HG02678 (cell line): ENCODE measurements at regions not wholly inside any gene's neighbourhood (a gene's known extent, or its start where the extent isn't known, plus 50 kb on each side); places are given as distances from the start of the nearest gene placed in this dataset.
A peak's percentile ranks its signal among the peaks of the same experiment; 100 is the strongest.
"Not testable (repeated sequence)": the region's sequence is repeated elsewhere in the genome, so short reads cannot be mapped to it uniquely, and the experiment has no call there.

Source experiments
- ATAC-seq: cut with Tn5 transposase; IDR thresholded peaks from one replicate; pipeline ENCODE4 v1.9.1; 2021; ENCODE audit warnings: mild to moderate bottlenecking, moderate library complexity; ENCODE audit not compliant: unreplicated experiment

DNA sequence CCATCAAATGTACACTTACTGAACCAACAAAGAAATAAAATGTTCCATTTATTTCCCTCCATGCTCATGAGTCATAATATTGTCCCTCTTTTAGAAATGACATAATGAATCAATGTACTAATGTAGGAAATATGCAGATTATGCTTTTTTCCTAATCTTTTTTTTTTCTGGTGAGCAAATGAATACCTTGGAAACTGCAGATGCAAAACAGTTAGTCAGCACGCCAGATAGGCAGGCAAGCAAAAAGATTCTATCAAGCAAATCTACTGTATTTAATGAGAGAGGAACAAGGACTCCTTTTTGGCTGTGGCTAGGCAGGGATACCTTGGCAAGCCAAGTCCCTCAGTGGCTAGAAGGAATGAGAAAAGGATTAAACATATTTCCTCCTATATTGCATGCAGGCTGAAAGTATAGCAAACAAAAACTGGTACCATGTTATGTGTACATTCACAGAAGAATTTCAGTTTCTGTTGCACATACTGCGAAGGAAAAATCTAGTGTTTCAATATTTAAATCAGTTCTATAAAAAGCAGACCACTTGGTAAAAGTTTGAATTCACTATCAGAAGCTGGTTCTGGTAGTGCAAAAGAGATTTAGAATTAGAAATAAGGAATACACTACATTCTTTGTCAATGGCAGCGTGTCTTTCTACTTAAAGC, 605.4 kb downstream of the TLE1 start:
- peak; percentile 64 for ATAC-seq

DNA sequence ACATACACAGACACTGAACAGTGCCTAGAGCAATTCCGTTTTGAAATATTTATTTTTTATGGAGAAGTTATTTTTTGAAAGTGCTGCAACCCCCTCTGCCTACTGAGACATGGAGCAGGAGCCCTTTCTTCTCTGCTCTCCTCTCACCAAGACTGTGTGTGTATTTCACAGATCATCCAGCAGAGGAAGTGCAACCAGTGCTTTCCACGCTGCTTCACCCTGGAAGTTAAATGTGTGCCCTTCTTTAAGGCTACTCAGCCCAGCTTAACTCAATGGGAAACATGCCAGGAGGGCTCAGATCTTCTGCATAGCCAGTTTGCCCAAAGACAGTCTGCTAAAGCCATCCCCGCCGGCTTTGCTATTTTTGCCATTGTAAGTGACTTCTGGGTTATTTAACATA, 606.3 kb downstream of the TLE1 start:
- ATAC-seq, result no peak

DNA sequence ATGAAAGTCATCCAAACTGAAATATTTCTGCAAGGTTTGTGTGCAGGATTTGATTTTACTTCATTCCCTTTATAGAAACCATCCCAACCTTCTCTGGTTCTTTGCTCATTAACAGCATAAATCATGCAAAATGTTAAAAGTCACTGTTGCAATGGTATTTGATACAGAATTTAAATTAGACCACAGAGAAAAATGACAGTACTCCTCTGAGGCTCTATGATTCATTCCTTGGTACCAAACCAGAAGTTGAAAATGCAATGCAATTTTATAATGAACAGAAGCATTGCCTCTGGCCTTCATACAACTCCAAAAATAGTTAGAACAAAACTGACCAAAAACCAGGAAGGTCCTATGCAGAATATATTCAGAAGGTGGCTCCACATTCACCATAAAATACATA, 607.1 kb downstream of the TLE1 start:
- ATAC-seq, result no peak

DNA sequence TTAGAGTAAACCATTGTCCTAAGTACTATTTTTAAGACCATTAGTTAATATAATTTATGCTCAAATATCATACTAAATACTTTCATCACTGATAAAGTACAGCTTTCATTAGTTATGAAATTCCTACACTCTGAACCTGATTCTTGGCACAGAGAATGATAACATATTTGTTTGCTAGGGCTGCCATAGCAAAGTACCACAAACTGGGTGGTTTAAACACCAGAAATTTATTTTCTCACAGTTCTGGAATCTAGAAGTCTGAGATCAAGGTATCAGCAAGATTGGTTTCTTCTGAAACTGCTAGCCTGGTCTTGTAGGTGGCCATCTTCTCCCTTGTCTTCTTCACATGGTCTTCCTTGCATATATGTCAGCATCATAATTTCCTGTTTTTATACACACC, 608.4 kb downstream of the TLE1 start:
- ATAC-seq, result no peak

DNA sequence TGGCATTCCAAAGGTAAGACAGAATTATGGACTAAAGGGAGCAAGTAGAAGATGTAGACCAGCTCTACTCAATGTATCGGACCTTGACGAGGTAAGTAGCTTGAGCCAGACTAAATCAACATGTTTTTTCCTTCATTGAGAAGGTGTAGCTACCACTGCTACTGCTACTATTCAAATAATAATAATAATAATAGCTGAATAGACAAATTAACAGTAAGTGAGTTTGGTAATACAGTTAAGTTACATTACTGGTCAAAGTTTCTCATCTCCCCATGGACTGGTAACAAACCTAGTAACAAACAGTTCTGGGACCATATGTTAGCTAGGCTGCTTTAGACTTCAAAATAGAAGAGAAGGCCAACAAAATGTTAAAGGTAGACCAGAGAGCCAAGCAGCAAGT, 609.2 kb downstream of the TLE1 start:
- ATAC-seq, result no peak

DNA sequence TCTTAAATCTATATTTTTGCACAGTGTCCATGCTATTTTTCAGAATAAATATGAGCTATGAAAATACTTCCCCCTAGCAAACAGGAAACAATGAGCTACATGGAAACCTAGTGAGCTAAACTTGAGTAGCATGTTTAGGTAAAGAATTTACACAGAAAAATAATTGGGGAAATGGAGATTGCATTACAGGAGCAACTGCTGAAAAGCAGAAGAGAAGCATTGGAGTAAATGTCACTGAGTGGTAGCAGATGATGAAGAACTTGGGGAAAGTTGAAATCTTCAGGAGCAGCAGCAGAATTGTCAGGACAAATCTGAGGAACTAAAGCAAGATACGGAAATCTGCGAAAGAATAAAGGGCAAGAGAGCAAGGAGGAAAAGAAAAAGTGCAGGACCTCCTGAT, 610.3 kb downstream of the TLE1 start:
- ATAC-seq, result no peak

DNA sequence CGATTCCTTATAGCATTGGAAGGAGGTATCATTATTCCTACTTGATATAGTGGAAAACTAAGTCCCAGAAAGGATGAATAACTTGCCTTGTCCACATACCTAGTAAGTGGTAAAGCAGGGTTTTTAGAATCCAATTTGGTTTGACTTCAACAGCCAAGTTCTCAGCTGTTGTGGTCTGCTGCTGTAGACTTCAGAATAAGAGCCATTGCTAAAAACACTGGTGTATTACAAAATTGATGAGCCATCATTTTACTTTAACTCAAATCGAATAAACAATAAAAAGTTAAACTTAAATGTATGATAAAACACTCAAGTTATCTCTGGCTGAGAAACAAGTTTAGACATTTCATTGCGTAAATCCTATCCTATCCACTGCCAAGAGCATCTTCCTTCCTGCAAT, 610.8 kb downstream of the TLE1 start:
- no peak for ATAC-seq

DNA sequence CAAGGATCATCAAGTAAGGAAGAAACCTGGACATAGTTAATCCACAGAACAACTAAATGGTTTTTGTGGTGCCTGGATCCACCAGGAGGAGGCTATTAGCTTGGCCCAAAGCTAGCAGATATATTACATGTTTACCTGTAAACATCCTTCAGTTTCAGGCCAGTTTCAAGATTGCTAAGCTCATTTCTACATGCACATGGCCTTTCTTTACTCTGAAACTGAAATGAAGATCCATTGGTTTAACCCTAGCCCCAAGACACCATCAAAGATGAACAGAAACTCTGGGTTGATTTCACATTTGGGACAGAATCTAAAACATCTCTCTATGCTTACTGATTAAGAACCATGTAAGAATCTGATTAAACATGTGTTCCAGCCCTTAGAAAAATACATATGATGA, 611.8 kb downstream of the TLE1 start:
- ATAC-seq, result no peak

DNA sequence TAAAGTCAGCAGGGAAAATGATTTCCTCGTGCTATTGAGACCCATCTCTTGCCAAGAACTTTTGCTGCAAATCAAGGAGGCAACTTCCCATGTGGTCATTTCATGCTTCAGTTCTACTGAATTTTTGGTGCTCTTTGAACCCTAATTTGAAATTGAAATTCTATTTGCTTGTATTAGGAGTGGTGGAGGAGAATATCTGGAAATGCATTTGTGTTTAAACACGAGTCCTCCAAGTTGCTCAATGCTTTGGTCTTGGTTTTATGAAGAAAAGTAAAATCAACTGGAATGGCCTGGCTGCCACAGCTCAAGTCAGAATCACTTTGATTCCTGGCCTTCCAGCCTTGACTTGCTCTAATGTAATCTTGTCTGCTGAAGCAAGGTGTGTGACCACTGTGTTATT, 613.2 kb downstream of the TLE1 start:
- no peak for ATAC-seq

DNA sequence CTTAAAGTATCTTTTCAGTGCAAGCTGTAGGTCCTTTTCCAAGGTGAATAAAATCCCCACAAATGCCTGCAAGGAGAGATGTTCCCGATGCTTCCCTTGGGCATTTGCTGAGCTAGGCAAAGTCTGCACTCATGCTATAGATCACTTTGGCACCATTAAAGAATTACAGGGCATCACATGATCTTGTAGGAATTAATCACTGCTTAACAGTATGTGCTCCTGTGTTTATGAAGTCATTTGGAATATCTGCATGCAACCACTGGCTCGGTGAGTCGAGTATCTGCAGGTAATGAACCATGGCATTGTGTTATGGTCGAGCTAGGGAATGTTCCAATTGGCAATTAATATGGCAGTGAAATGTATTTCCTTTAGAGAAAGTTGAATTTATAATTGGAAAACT, 615.1 kb downstream of the TLE1 start:
- ATAC-seq, result no peak

DNA sequence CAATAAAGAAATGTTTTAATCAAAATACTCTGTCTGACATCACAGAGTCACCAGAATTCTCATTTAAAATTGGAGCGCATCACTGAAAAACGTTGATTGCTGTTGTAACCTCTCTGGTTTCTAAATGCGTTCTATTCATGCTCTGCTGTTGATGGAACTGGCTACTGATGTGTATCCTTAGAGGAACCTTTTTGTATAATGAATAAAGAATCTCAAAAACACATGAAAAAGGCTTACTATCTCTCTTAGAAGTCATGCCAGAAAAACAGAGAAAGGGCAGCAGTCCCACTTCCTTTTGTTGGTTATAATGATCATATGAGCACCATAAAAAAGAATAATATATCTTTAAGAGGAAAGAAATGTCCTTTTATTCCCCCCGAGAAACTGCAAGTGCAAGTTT, 615.5 kb downstream of the TLE1 start:
- ATAC-seq, result no peak

DNA sequence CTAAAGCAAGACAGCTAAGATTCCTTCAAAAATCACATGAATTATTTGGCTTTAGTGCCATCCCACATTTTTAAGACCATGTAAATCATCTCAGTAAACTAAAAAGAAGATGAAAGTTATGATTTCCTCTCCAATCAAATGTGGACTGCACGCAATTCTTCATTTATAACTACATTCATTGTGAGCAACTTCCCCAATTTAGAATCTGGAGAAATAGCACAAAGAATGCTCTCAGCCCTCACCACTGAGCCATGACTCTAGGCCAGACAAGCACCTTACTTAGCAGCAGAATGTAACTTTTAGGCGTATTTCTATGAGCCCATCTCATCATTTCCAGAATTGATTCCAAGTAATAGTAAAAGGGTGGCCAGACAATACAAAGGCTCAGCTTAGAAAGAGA, 616.6 kb downstream of the TLE1 start:
- no peak for ATAC-seq

DNA sequence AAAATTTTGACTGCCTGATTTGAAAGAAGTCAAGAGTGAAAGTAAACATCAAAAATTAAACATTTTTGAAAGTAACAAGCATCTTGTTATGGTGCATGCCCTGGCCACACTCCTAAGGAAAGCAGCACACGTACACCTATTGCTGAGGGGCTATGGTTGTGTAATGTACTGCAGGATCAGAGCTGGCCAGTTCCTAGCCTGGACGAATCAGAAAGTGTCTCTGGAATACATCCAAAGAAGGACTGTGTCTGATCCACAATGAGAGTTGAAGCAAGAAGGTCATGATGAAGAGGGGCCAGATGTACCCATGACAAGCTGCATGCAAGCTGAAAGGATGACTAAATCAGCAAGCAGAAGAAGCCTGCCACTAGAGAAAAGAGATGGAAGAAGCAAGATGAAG, 618.2 kb downstream of the TLE1 start:
- ATAC-seq, result no peak

DNA sequence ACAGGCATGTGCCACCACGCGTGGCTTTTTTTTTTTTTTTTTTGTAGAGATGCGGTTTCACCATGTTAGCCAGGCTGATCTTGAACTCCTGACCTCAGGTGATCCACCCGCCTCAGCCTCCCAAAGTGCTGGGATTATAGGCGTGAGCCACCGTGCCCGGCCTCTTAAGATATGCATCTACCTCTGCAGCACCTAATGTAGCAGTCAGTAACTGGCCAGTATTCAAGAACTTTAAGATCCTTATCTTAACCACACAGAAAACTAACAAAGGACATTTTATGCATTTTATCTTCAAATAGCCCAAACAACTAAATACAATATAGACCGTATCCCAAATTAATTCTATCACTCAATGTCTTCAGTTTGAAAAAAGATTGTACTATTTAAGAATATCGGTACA, 618.7 kb downstream of the TLE1 start:
- ATAC-seq, result no peak

DNA sequence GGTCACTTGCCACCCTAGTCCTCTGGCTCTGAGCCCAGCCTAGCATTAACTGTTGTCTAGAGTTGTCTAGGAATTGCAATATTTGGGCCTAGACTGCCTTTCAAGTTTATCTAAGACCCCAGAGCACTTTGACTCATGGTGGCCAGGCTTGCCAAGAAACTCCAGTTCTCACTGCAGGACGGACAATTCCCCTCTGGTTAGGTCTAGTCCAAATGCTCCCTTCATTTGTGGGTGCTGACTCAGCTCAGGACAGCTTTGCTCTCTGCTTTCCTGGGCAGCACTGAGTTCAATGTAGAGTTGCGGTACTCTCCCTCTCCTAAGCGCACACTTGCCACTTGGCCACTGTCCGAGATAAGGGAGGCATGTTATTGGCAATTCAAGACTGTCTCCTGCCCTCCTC, 619.4 kb downstream of the TLE1 start:
- ATAC-seq, result no peak

DNA sequence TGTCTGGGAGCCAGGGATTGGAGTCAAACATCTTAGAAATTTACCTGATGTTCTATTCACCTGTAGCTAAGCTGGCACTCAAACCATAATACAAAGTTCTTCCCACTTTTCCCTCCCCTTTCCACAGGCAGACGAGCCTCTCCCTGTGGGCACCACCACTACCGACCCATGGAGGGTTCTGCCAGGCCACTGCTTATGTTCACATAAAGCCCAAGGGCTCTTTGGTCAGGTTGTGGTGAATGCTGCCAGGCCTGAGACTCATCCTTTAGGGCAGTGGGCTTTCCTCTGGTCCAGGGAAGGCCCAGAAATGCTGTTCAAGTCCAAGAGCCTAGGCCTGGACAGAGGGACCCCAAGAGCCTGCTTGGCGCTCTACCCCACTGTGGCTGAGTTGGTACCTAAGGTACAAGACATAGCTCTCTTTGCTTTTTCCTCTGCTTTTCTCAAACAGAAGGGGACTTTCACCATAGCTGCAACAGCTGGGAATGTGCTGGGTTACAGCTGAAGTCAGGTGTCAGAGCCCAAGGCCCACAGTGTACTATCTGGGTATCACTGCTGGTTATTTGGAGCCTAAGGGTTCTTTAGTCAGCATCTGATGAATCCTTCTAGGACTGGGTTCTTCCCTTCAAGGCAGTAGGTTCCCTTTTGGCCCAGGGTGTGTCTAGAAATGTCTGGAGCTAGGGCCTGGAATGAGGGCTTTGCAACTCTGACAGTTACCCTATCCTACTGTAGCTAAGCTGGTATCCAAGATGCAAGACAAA, 620.1 kb downstream of the TLE1 start:
- no peak for ATAC-seq

DNA sequence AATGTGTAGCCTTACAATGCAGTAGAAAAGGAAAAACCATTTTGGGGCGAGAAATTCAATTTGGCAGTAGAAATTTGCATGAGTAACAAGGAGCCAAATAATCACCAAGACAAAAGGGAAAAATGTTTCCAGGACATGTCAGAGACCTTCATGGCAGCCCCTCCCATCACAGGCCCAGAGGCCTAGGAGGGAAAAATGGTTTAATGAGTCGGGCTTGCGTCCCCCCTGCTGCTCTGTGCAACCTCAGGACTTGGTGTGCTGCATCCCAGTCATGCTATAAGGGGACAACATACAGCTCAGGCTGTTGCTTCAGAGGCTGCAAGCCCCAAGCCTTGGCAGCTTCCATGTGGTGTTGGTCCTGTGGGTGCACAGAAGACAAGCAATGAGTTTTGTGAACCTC, 626.4 kb downstream of the TLE1 start:
- ATAC-seq, result not testable (repeated sequence)

DNA sequence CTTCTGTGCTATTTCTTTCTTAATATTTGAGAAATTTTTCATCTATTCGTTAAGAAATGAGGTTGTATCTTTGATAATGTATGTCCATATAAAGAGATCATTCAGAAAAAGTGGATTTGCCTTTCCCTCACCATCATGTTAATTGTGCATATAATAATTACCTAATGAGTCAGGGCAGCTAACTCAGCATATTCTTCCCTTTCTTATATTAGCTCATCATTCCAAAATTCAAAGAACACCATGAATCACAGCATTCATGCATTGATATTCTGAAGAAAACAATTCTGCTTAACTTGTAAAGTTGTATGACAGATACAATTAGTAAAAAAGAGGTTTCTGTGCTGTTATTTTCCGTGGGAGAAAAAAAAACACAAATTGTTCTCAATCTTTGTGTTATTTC, 630.6 kb downstream of the TLE1 start:
- no peak for ATAC-seq

DNA sequence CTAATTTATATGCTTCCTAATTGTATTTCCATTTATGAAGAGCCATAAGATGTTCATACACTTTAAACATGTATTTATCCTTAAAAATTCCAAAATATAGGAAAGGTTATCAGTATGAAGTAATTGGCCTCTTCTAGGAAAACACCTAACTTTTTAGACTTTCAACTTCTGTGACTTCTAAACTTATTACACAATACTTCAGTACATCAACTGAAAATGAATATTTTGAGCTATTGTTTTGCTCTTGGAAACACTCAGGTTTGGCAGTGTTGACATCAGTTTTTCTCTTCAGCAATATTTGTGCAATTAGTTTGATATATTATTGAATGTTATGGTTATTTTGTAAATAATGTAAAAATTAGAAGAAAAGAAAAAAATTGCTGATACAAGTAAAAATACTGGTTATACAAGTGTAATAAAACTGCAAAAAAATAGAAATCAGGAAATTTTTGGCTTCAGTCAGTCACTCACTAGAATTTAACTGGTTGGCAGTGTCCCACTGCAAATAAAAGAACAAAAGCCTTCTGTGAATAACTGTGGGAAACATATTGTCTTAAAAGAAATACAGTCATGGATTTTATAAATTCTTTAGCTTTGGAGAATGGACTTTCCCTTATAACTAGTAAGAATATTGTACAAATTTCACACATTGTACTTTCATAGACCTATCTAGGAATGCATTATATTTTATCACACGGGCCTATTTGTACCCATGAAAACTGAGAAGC, 635.9 kb downstream of the TLE1 start:
- ATAC-seq, result no peak

DNA sequence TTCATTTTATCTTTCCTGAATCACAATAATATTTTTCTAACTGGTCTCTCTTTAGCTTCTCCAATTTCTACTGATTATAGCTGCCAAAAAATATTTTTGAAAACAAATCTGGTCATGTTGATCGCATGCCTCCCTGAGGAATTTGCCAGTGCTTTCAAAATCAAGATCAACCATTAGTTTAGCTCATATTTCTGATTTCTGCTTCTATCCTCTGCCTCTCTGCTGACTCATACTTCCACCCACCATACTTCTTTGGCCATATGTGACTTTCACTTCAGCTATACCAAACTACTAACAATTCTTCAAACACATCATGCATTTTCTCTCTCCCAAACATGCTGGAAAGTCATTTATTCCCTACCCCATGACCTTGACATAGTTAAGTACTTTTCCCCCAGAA, 636.5 kb downstream of the TLE1 start:
- no peak for ATAC-seq

DNA sequence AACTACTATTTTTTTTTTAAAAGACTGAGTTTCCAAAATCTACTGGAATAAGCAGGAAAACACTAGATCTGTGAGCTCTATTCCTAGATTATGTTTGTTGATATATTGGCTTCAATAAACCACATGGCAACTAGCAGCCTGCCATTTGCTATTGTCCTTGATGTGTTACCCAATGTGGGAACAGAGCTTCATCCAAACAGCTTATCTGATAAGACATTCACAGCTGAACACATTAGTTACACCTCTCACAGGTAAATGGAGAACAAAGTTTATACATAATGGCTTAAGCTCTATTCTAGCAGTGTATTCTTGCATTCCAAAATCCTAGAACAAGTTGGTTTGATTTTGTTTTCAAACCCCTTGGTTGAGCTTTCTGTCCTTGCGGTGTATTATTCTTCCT, 642.1 kb downstream of the TLE1 start:
- no peak for ATAC-seq

DNA sequence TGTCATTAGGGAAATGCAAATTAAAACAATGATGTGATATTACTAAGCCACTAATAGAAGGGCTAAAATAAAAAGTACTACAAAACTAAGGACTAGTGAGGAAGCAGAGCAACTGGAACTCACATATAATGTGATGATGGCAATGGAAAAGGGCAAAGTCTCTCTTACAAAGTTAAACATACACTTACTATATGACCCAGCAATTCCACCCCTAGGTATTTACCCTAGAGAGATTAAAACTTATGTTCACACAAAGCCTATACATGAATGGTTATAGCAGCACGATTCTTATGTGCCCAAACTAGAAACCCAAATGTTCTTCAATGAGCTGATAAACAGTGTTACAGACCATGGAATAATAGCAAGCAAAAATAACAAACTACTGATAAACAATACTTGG, 643.7 kb downstream of the TLE1 start:
- no peak for ATAC-seq
